ENCODE measurements at regions not wholly inside any gene's neighbourhood (a gene's known extent, or its start where the extent isn't known, plus 50 kb on each side); places are given as distances from the start of the nearest gene placed in this dataset.

- DNase-seq (no peak), FAIRE-seq (no peak)
- no peaks in the 10 kb centered on the region for H3K4me1 ChIP-seq (ENCODE audit: control insufficient read depth in 2 of 3, insufficient read depth in 2 of 3, low read depth in 1 of 3, low read length in 3 of 3)
- H3K9ac ChIP-seq (ENCODE audit: low read length in 3 of 3): no peak overlapping the region
- H3K9me3 ChIP-seq (ENCODE audit: control insufficient read depth in 2 of 3, insufficient read depth in 1 of 3, low read length in 3 of 3): no peaks in the 10 kb centered on the region
- no peaks in the 10 kb centered on the region for H3K36me3 ChIP-seq (ENCODE audit: control insufficient read depth in 2 of 3, insufficient read depth in 3 of 3, low read length in 3 of 3)
- H3K27me3 ChIP-seq (ENCODE audit: control insufficient read depth, insufficient read depth, low read length): no peaks in the 10 kb centered on the region
- intact Hi-C loops (cut with DNase I): no loop called here
- no peak overlapping the region for H3K27ac ChIP-seq (ENCODE audit: low read depth in 2 of 2, low read length in 2 of 2)
- TF ChIP-seq, protein P1, sequence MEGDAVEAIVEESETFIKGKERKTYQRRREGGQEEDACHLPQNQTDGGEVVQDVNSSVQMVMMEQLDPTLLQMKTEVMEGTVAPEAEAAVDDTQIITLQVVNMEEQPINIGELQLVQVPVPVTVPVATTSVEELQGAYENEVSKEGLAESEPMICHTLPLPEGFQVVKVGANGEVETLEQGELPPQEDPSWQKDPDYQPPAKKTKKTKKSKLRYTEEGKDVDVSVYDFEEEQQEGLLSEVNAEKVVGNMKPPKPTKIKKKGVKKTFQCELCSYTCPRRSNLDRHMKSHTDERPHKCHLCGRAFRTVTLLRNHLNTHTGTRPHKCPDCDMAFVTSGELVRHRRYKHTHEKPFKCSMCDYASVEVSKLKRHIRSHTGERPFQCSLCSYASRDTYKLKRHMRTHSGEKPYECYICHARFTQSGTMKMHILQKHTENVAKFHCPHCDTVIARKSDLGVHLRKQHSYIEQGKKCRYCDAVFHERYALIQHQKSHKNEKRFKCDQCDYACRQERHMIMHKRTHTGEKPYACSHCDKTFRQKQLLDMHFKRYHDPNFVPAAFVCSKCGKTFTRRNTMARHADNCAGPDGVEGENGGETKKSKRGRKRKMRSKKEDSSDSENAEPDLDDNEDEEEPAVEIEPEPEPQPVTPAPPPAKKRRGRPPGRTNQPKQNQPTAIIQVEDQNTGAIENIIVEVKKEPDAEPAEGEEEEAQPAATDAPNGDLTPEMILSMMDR (IDR thresholded peaks at IDR 0.05; ENCODE audit: borderline replicate concordance, extremely low read depth, insufficient read depth): no peak
- H3K4me3 ChIP-seq (ENCODE audit: low read length in 3 of 3): no peak overlapping the region
Observed at GRCh38 chr3:116920826-116921610, 211.4 kb downstream of the TUSC7 start.

- TF ChIP-seq, protein P1 (IDR thresholded peaks at IDR 0.05; ENCODE audit: borderline replicate concordance, extremely low read depth, insufficient read depth): no peak
- Histone ChIP-seq H3K27ac (ENCODE audit: low read depth in 2 of 2, low read length in 2 of 2) (no peak overlapping the region), H3K9ac (ENCODE audit: low read length in 3 of 3) (no peak overlapping the region), H3K27me3 (ENCODE audit: control insufficient read depth, insufficient read depth, low read length) (no peaks in the 10 kb centered on the region), H3K36me3 (ENCODE audit: control insufficient read depth in 2 of 3, insufficient read depth in 3 of 3, low read length in 3 of 3) (no peaks in the 10 kb centered on the region), H3K9me3 (ENCODE audit: control insufficient read depth in 2 of 3, insufficient read depth in 1 of 3, low read length in 3 of 3) (no peaks in the 10 kb centered on the region), H3K4me3 (ENCODE audit: low read length in 3 of 3) (no peak overlapping the region), H3K4me1 (ENCODE audit: control insufficient read depth in 2 of 3, insufficient read depth in 2 of 3, low read depth in 1 of 3, low read length in 3 of 3) (no peaks in the 10 kb centered on the region)
- FAIRE-seq: no peak
- peak in 1 of 5 donors; percentile 18 for DNase-seq
- intact Hi-C loops (cut with DNase I): no loop called here
Observed at GRCh38 chr3:116927918-116928317, 218.3 kb downstream of the TUSC7 start.

DNA sequence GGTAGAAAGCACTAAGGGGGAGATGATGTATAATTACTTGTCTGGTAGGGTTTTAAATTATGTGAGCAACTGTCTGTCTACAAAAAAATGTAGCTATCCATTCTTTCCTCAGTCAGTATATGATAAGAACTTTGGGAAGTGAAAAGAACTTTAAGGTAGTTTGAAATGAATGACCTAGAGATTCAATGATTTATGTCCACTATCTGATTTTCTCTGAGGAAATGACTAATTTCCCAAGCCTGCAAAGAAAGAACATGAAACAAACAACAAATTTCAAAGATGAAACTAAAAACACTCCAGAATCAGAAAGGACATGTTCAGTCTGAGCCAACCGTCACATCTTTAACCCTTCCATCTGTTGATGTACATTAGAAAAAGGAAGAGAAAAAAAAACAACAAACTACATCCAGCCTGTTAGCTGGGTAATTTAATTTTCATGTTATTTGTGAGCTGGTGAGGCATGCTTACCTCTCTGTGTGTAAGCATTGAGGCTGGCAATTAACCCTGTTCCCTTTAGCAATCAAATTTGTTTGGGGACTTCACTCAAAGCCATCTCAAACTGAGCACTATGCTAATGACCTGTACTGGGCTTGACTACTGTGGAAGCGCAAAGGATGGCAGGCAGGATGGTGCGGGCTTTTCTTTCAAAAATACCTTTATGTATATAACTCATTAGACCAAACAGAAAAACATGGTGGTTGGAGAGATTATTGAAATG lies 220.1 kb downstream of the TUSC7 start:
- H3K36me3 ChIP-seq (ENCODE audit: control insufficient read depth in 2 of 3, insufficient read depth in 3 of 3, low read length in 3 of 3): no peaks in the 10 kb centered on the region
- FAIRE-seq: no peak
- no peak for DNase-seq
- no peak overlapping the region for H3K9ac ChIP-seq (ENCODE audit: low read length in 3 of 3)
- intact Hi-C loops (cut with DNase I): no loop called here
- H3K27me3 ChIP-seq (ENCODE audit: control insufficient read depth, insufficient read depth, low read length): no peaks in the 10 kb centered on the region
- H3K27ac ChIP-seq (ENCODE audit: low read depth in 2 of 2, low read length in 2 of 2): no peak overlapping the region
- no peaks in the 10 kb centered on the region for H3K9me3 ChIP-seq (ENCODE audit: control insufficient read depth in 2 of 3, insufficient read depth in 1 of 3, low read length in 3 of 3)
- no peaks in the 10 kb centered on the region for H3K4me1 ChIP-seq (ENCODE audit: control insufficient read depth in 2 of 3, insufficient read depth in 2 of 3, low read depth in 1 of 3, low read length in 3 of 3)
- TF ChIP-seq, protein P1 (IDR thresholded peaks at IDR 0.05; ENCODE audit: borderline replicate concordance, extremely low read depth, insufficient read depth): no peak
- no peak overlapping the region for H3K4me3 ChIP-seq (ENCODE audit: low read length in 3 of 3)

All from kidney (tissue), 13 donors.